Activated CD8-positive, alpha-beta T cell treated with anti-CD3 and anti-CD28 coated beads, Interleukin-2, amount 10 ng/mL, durations not matched to agents 7 days and 5 days (primary cell): ENCODE measurements at regions not wholly inside any gene's neighbourhood (a gene's known extent, or its start where the extent isn't known, plus 50 kb on each side); places are given as distances from the start of the nearest gene placed in this dataset.
"Not testable (repeated sequence)": the region's sequence is repeated elsewhere in the genome, so short reads cannot be mapped to it uniquely, and the experiment has no call there.

ENCODE experiments used
- ATAC-seq: fragments of 150-1000 bp; cut with Tn5 transposase; one replicate; pipeline ENCODE4 v1.10.0; 2021; ENCODE audit warnings: moderate library complexity
- CTCF ChIA-PET: fragments of 350-600 bp; sonication (Branson Sonifier 250); formaldehyde crosslinking; loops from one replicate; lab custom pipeline; 2021; ENCODE audit warnings: antibody characterized with exemption; lab: Charles Lee
- POLR2A ChIA-PET: fragments of 350-600 bp; sonication (Branson Sonifier 250); formaldehyde crosslinking; loops from one replicate; lab custom pipeline; 2021; ENCODE audit warnings: antibody characterized with exemption; lab: Charles Lee
- DNase-seq: peaks from one replicate; pipeline ENCODE4 v3.0.0-alpha.2; 2020
- H3K27ac Mint-ChIP-seq: one replicate; pipeline ENCODE4 v1.8.0; 2021; ENCODE audit warnings: mild to moderate bottlenecking, mixed read lengths
- H3K27me3 Mint-ChIP-seq: one replicate; pipeline ENCODE4 v1.8.0; 2021; ENCODE audit warnings: low read depth, mixed read lengths
- H3K36me3 Mint-ChIP-seq: one replicate; pipeline ENCODE4 v1.8.0; 2021; ENCODE audit warnings: low read depth, mixed read lengths
- H3K4me1 Mint-ChIP-seq: one replicate; pipeline ENCODE4 v1.8.0; 2021; ENCODE audit warnings: low read depth, mixed read lengths
- H3K4me3 Mint-ChIP-seq: one replicate; pipeline ENCODE4 v1.8.0; 2021; ENCODE audit warnings: mild to moderate bottlenecking, mixed read lengths
- H3K9me3 Mint-ChIP-seq: one replicate; pipeline ENCODE4 v1.8.0; 2022; ENCODE audit warnings: mixed read lengths; ENCODE audit not compliant: insufficient read depth

DNA sequence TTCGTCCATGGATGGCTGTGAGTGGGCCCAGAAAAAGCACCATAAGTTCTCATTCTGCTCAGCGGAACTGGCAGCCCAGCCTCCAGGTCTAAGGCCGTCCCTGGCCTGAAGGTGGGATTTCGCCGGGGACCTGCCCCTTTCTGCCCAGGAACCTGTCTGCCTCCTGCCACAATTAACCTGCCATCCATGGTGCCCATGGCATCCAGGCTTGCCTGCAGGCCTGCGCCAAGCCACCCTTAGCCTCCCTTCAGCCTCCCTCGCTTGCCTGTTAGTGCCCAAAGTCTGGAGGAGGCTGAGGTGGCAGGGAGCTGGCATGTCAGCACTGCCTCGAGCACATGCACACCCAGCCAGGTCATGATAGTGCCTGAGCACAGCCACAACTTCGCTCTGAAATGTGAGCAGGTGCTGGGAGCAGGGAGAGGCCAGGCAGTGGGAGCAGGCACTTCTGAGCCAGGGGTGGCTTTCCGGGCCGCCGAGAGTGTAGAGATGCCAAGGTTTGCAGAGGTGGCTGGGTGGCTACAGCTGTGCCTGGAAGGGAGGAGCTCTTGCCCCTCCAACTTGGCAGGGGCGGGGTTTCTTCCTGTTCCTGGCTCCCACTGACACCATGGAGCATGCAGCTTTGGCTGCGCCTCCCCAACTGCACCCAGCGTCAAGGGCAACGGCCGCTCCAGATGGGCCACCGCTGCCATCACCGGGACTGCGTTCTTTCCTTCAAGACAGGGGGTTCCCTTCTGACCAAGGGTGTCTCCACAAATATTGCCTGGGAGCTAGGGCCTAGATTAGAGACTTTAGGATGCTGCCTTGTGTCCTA lies 648.9 kb upstream of the VRK2 start:
- DNase-seq (no peak), ATAC-seq (no peak)
- Mint-ChIP-seq H3K27ac (no peak overlapping the region), H3K27me3 (no peaks in the 10 kb centered on the region), H3K9me3 (peaks cover 11% of the 10 kb centered on the region), H3K4me3 (no peak overlapping the region), H3K4me1 (no peaks in the 10 kb centered on the region), H3K36me3 (no peaks in the 10 kb centered on the region)
- CTCF ChIA-PET, result no interaction called here
- POLR2A ChIA-PET, result no interaction called here

DNA sequence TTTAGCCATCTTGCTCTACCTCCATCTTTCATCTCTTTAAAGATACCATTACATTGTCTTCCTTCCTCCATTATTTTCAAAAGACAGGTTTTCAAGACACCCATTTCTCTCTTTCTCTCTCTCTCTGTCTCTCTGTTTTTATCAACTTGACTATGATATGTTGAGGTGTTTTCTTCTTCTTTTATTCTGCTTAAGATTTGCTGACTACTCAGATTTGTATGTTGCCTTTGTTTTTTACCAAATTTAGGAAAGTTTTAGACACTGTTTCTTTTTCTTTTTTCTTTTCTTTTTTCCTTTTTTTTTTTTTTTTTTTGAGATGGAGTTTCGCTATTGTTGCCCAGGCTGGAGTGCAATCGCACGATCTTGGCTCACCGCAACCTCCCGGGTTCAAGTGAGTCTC lies 647.5 kb upstream of the VRK2 start:
- Mint-ChIP-seq H3K4me1 (no peaks in the 10 kb centered on the region), H3K36me3 (no peaks in the 10 kb centered on the region), H3K27me3 (no peaks in the 10 kb centered on the region), H3K4me3 (no peak overlapping the region), H3K9me3 (peaks cover 11% of the 10 kb centered on the region), H3K27ac (no peak overlapping the region)
- ChIA-PET POLR2A (no interaction called here), CTCF (no interaction called here)
- no peak for ATAC-seq
- DNase-seq, result no peak

DNA sequence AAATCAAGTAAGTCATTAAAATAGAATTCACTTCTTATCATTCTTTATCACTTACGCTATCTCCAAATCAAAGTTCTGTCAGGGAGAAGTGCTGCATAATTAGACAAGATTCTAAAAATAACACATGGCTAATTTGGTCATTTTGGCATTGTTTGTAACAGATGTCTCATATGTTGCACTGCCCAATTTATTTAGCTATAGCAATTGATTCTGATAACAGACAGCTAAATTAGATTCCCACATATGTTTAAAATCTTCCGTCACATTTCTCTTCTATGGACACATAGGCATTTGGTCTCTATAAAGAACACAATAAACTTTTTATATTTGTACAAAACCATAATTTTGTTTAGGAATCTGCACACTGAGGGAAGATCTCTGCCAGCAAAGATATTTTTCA lies 644.5 kb upstream of the VRK2 start:
- Mint-ChIP-seq H3K4me3 (no peak overlapping the region), H3K9me3 (peaks cover 6% of the 10 kb centered on the region), H3K27ac (no peak overlapping the region), H3K36me3 (no peaks in the 10 kb centered on the region), H3K27me3 (no peaks in the 10 kb centered on the region), H3K4me1 (no peaks in the 10 kb centered on the region)
- ChIA-PET CTCF (no interaction called here), POLR2A (no interaction called here)
- ATAC-seq (no peak), DNase-seq (no peak)

DNA sequence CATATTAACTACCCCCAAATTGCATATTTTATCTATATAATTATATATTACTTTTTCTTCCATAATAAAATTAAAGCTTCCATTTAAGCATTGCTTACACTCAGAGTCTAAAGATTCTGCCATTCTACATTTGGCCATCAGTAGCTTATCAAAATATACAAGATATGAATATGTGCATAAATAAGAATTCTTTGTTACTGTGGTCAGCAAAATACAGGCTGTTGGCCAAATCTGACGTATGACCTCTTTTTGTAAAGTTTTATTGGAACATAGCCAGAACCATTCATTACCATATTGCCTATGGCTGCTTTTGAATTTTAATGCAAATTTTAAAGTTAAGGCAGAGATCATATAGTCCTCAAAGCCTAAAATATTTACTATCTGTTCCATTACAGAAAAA lies 643.9 kb upstream of the VRK2 start:
- Mint-ChIP-seq H3K4me3 (no peak overlapping the region), H3K27ac (no peak overlapping the region), H3K4me1 (no peaks in the 10 kb centered on the region), H3K9me3 (peaks cover 6% of the 10 kb centered on the region), H3K27me3 (no peaks in the 10 kb centered on the region), H3K36me3 (no peaks in the 10 kb centered on the region)
- ChIA-PET CTCF (no interaction called here), POLR2A (no interaction called here)
- no peak for ATAC-seq
- no peak for DNase-seq

DNA sequence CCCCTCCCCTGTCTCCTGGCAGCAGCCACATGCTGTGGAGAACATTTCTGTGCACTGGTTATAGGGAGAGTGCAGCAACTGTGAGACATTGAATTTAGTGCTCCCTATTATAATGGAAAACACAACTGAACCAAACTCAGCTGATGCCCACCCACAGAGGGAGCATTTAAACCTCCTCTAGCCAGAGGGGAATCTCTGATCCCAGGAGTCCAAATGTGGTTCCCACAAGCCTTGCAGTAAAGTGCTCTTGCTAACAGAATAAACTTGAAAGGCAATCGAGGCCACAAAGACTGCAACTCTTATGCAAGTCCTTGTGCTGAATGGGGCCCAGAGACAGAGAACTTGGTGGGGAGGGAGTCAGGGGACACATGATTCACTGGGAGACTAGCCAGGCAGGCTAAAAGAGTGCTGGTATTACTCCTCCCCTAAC lies 638.8 kb upstream of the VRK2 start:
- Mint-ChIP-seq H3K27ac (no peak overlapping the region), H3K9me3 (peaks cover 25% of the 10 kb centered on the region), H3K36me3 (no peaks in the 10 kb centered on the region), H3K4me1 (no peaks in the 10 kb centered on the region), H3K4me3 (no peak overlapping the region), H3K27me3 (no peaks in the 10 kb centered on the region)
- ChIA-PET CTCF (no interaction called here), POLR2A (no interaction called here)
- ATAC-seq (no peak), DNase-seq (no peak)

DNA sequence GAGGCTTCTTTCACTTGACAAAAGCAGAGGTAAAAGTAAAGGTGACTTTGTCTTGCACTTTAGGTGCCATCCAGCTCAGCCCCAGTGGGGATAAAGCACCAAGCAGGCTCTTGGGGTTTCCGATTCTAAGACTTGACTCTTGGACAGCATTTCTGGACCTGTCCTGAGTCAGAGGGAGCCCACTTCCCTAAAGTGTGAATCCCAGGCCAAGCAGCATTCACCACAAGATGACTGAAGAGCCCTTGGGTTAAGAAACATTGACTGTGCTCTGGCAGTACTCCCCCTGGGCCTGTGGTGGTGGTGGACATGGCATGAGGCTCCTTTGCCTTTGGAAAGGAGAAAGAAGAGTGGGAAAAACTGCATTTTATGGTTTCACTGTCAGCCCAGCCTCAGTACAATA lies 638.0 kb upstream of the VRK2 start:
- ChIA-PET POLR2A (no interaction called here), CTCF (no interaction called here)
- no peaks in the 10 kb centered on the region for H3K27me3 Mint-ChIP-seq
- H3K36me3 Mint-ChIP-seq, result no peaks in the 10 kb centered on the region
- H3K9me3 Mint-ChIP-seq, result peaks cover 30% of the 10 kb centered on the region
- no peak for ATAC-seq
- no peaks in the 10 kb centered on the region for H3K4me1 Mint-ChIP-seq
- no peak overlapping the region for H3K4me3 Mint-ChIP-seq
- no peak overlapping the region for H3K27ac Mint-ChIP-seq
- no peak for DNase-seq

DNA sequence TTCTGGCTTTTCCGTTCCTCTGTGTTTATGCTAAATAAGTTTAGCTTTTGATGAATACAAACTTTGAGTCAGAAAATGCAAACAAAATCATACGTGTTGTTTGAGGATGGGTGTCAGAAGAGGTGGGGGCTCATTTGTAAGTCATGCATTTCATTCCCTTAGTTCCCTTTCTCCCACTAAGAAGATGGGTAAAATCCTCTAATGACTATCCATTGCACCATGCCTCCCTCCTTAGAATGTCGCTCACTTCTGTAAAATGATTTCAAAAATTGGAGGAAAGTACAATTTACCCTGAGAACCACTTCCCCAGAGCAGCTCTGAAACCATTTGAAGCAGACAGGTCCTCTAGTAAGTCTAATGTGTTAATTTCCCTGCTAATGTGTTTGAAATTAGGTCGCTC lies 629.6 kb upstream of the VRK2 start:
- H3K4me3 Mint-ChIP-seq, result no peak overlapping the region
- no peak overlapping the region for H3K27ac Mint-ChIP-seq

DNA sequence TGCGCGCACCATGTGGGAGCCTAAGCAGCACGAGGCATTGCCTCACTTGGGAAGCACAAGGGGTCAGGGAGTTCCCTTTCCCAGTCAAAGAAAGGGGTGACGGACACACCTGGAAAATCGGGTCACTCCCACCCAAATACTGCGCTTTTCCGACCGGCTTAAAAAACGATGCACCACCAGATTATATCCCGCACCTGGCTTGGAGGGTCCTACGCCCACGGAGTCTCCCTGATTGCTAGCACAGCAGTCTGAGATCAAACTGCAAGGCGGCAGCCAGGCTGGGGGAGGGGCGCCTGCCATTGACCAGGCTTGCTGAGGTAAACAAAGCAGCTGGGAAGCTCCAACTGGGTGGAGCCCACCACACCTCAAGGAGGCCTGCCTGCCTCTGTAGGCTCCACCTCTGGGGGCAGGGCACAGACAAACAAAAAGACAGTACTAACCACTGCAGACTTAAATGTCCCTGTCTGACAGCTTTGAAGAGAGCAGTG lies 627.7 kb upstream of the VRK2 start:
- POLR2A ChIA-PET, H3K27me3 Mint-ChIP-seq, H3K27ac Mint-ChIP-seq, H3K9me3 Mint-ChIP-seq, CTCF ChIA-PET, DNase-seq, H3K36me3 Mint-ChIP-seq, H3K4me1 Mint-ChIP-seq, H3K4me3 Mint-ChIP-seq, ATAC-seq: not testable (repeated sequence)

More for the DNA sequence above, 629.6 kb upstream of the VRK2 start:
- no peak for ATAC-seq
- peaks cover 15% of the 10 kb centered on the region for H3K9me3 Mint-ChIP-seq
- H3K27me3 Mint-ChIP-seq, result no peaks in the 10 kb centered on the region
- no peaks in the 10 kb centered on the region for H3K4me1 Mint-ChIP-seq
- ChIA-PET CTCF (no interaction called here), POLR2A (no interaction called here)
- DNase-seq, result no peak
- H3K36me3 Mint-ChIP-seq, result no peaks in the 10 kb centered on the region

DNA sequence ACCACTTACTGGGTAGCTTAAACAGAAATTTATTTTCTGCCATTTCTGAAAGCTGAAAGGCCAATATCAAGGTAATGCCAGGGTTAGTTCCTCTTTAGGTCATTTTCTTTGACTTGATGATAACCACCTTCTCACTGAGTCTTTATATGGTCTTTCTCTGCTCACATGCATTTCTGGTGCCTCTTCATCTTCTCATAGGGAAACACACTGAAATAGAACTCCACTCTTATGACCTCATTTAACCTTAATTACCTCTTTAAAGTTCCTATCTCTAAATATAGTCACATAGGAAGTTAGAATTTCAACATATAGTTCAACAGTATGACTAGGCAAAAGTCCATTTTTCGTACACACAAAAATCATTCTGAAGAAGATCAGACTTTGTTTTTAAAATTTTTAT lies 616.8 kb upstream of the VRK2 start:
- no peak for ATAC-seq
- H3K4me1 Mint-ChIP-seq, result no peaks in the 10 kb centered on the region
- no peak overlapping the region for H3K4me3 Mint-ChIP-seq
- H3K27ac Mint-ChIP-seq, result no peak overlapping the region
- H3K36me3 Mint-ChIP-seq, result no peaks in the 10 kb centered on the region
- CTCF ChIA-PET, result no interaction called here
- no peaks in the 10 kb centered on the region for H3K9me3 Mint-ChIP-seq
- POLR2A ChIA-PET, result no interaction called here
- DNase-seq, result no peak
- H3K27me3 Mint-ChIP-seq, result no peaks in the 10 kb centered on the region

DNA sequence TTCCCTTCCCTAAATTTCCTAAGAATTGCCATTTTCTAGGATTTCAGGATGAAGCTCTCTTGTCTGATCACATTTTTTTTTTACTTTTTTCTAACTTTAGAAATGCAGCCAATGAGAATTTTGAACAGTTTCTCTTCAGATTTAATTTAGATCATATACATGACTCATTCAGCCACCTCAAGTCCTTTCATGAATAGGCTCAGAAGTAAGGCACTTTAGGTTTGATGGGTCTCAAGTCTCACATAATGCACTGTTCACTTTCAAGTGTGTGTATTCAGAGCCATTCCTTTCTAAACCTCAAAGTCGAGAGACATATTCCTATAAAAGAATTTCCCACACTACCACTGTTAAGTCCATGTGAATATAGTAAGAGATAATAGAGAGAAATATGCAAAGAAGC lies 614.1 kb upstream of the VRK2 start:
- Mint-ChIP-seq H3K27me3 (no peaks in the 10 kb centered on the region), H3K9me3 (no peaks in the 10 kb centered on the region), H3K4me1 (no peaks in the 10 kb centered on the region), H3K4me3 (no peak overlapping the region), H3K27ac (no peak overlapping the region), H3K36me3 (no peaks in the 10 kb centered on the region)
- ATAC-seq (no peak), DNase-seq (no peak)
- ChIA-PET POLR2A (no interaction called here), CTCF (no interaction called here)

DNA sequence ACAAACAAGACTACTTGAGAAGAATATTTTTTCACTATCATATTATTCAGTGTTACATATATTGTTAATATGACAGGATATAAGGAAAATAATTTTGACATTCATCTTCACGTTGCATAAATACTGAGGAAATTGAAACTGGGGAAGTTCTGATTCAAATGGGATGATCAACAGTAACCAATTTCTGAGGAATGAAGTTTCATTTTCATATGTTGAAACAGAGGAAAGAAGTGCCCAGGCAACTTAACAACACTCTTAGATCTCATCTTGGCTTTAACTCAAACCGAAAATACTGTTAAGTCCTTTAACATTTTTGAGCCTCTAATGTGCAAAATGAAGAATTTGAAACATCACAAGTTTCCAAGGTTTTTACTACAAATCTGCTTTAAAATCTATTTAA lies 612.2 kb upstream of the VRK2 start:
- DNase-seq (no peak), ATAC-seq (no peak)
- CTCF ChIA-PET, result no interaction called here
- no peaks in the 10 kb centered on the region for H3K27me3 Mint-ChIP-seq
- peaks cover 4% of the 10 kb centered on the region for H3K9me3 Mint-ChIP-seq
- no peaks in the 10 kb centered on the region for H3K36me3 Mint-ChIP-seq
- POLR2A ChIA-PET, result no interaction called here
- no peaks in the 10 kb centered on the region for H3K4me1 Mint-ChIP-seq
- no peak overlapping the region for H3K27ac Mint-ChIP-seq
- H3K4me3 Mint-ChIP-seq, result no peak overlapping the region

DNA sequence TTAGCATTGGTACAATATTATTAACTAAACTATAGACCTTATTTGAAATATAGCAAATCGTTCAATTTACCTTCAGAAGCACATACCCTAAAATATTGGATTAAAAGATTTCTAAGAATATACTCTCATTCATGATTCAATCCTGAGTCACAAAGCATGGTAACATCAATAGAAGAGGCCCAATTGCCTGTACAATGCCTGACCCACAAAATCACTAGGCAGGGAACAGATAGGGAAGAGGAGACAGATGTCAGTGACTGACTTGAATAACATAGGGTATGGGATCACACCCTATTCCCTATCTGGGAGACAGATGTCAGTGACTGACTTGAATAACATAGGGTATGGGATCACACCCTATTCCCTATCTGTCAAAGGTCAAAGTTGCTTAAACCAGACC lies 611.6 kb upstream of the VRK2 start:
- H3K36me3 Mint-ChIP-seq, result no peaks in the 10 kb centered on the region
- peaks cover 4% of the 10 kb centered on the region for H3K9me3 Mint-ChIP-seq
- H3K4me3 Mint-ChIP-seq, result no peak overlapping the region
- no peak for ATAC-seq
- H3K4me1 Mint-ChIP-seq, result no peaks in the 10 kb centered on the region
- POLR2A ChIA-PET, result no interaction called here
- no peak for DNase-seq
- no peaks in the 10 kb centered on the region for H3K27me3 Mint-ChIP-seq
- H3K27ac Mint-ChIP-seq, result no peak overlapping the region
- CTCF ChIA-PET, result no interaction called here

DNA sequence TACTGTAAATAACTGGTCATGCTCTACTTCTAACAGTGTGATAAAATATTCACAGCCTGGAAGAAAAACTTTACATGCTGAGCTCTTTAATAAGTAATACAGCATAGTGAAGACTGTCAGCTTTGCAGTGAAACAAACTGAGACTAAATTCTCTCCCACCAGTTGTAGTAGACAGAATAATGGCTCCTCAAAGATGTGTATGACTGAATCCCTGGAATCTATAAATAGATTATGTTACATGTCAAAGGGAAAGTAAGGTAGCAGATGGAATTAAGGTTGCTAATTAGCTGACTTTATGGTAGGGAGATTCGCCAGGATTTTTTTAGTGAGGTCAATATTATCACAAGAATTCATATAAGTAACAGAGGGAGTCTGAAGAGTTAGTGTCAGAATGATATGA lies 609.5 kb upstream of the VRK2 start:
- CTCF ChIA-PET, result no interaction called here
- Mint-ChIP-seq H3K27me3 (no peaks in the 10 kb centered on the region), H3K4me3 (no peak overlapping the region), H3K9me3 (peaks cover 4% of the 10 kb centered on the region), H3K27ac (no peak overlapping the region), H3K36me3 (no peaks in the 10 kb centered on the region), H3K4me1 (no peaks in the 10 kb centered on the region)
- POLR2A ChIA-PET, result no interaction called here
- ATAC-seq, result no peak
- no peak for DNase-seq
